Common myeloid progenitor, CD34-positive (primary cell): ENCODE measurements at regions not wholly inside any gene's neighbourhood (a gene's known extent, or its start where the extent isn't known, plus 50 kb on each side); places are given as distances from the start of the nearest gene placed in this dataset.

ENCODE experiments used
- CTCF ChIA-PET: fragments of 350-600 bp; sonication (Branson Sonifier 250); formaldehyde crosslinking; loops from one replicate; lab custom pipeline; 2021; ENCODE audit warnings: antibody characterized with exemption; lab: Charles Lee
- POLR2A ChIA-PET: fragments of 350-600 bp; sonication (Branson Sonifier 250); formaldehyde crosslinking; loops from one replicate; lab custom pipeline; 2021; ENCODE audit warnings: antibody characterized with exemption; lab: Charles Lee
- DNase-seq, 3 donors: peaks; one replicate each; pipeline versions ENCODE4 v3.0.0 to v3.0.0-alpha.2; 2013
- H3K27ac ChIP-seq, 2 experiments: 1 replicate in 1 of 2; 2 replicates in 1 of 2; pipeline ENCODE4 v1.7.0; 2013; ENCODE audit warnings: inconsistent platforms in 2 of 2, low read length in 2 of 2, mild to moderate bottlenecking in 2 of 2, low read depth in 1 of 2, moderate library complexity in 1 of 2; ENCODE audit not compliant: severe bottlenecking in 2 of 2, insufficient read depth in 1 of 2, poor library complexity in 1 of 2
- H3K27me3 ChIP-seq, 5 experiments: replicated peaks in 2 of 5; 1 replicate in 3 of 5; 2 replicates in 2 of 5; pipeline versions ENCODE4 v1.6.1 to v1.7.0; 2013; ENCODE audit warnings: low read length in 4 of 5, mild to moderate bottlenecking in 2 of 5, moderate library complexity in 2 of 5, inconsistent platforms in 1 of 5; ENCODE audit not compliant: insufficient read depth in 5 of 5, control insufficient read depth in 4 of 5
- H3K36me3 ChIP-seq, 4 experiments: 1 replicate in 2 of 4; 2 replicates in 2 of 4; pipeline versions ENCODE4 v1.6.1 to v1.7.0; 2013; ENCODE audit warnings: low read length in 3 of 4, control low read depth in 1 of 4, mild to moderate bottlenecking in 1 of 4; ENCODE audit not compliant: control insufficient read depth in 4 of 4, insufficient read depth in 4 of 4
- H3K4me1 ChIP-seq, 4 experiments: 1 replicate in 3 of 4; 2 replicates in 1 of 4; pipeline versions ENCODE4 v1.6.1 to v1.7.1; 2013; ENCODE audit warnings: low read length in 3 of 4, mild to moderate bottlenecking in 3 of 4, control low read depth in 1 of 4, inconsistent platforms in 1 of 4, moderate library complexity in 1 of 4; ENCODE audit not compliant: control insufficient read depth in 4 of 4, insufficient read depth in 4 of 4; ENCODE audit errors: control extremely low read depth in 1 of 4
- H3K4me3 ChIP-seq, 7 experiments: 1 replicate in 4 of 7; 2 replicates in 3 of 7; pipeline versions ENCODE4 v1.5.1 to v1.7.0; 2013; ENCODE audit warnings: mild to moderate bottlenecking in 7 of 7, low read length in 6 of 7, moderate library complexity in 6 of 7, inconsistent platforms in 2 of 7, low read depth in 2 of 7, control low read depth in 1 of 7; ENCODE audit not compliant: insufficient read depth in 4 of 7, control insufficient read depth in 1 of 7; ENCODE audit errors: extremely low read depth in 1 of 7
- H3K9me3 ChIP-seq, 5 experiments: 1 replicate in 4 of 5; 2 replicates in 1 of 5; pipeline versions ENCODE4 v1.6.1 to v1.7.1; 2013; ENCODE audit warnings: low read length in 4 of 5, mild to moderate bottlenecking in 2 of 5, inconsistent platforms in 1 of 5, low read depth in 1 of 5, moderate library complexity in 1 of 5; ENCODE audit not compliant: control insufficient read depth in 4 of 5, insufficient read depth in 2 of 5; ENCODE audit errors: control extremely low read depth in 1 of 5
- WGBS: methylation state at CpG from one replicate; pipeline ENCODE4 v1.1.5; 2013; ENCODE audit not compliant: insufficient coverage; 5-methylcytosine and 5-hydroxymethylcytosine counted together

DNA sequence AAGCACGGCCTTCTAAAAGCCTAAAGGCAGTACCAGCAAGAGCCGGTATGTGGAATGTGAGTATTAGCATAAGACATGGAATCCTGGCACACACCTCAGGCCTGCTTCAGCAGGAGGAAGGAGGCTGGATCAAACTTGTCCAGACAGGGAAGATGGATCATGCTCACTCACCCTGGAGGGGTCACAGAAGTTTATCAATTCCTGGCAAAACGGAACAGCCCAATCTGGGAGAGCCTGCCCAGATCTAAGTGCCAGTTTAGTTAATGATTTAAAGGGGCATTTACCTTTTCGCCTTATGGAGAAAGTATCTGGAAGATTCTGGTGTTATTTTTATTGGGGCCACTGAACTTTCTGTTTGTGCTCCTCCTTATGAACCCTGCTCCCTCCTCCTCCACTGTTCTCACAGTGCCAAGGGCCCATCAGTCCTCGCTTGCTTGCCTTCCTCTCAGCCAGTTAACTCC, 58.3 kb upstream of the NFE2L2 start:
- Histone ChIP-seq H3K4me3 (no peak overlapping the region), H3K27me3 (no peaks in the 10 kb centered on the region), H3K36me3 (peaks cover 0 to 16% (median 14%) of the 10 kb centered on the region in 4 experiments), H3K9me3 (no peaks in the 10 kb centered on the region), H3K4me1 (peaks cover 0 to 11% (median 4%) of the 10 kb centered on the region in 4 experiments), H3K27ac (no peak overlapping the region)
- DNase-seq, result no peak
- ChIA-PET POLR2A (no interaction called here), CTCF (no interaction called here)
- WGBS, result 95% methylated on average over 4 of the region's 5 CpGs

GRCh38 chr2:177324797-177325196, 60.3 kb upstream of the NFE2L2 start:
- WGBS, result 100% methylated on average over 2 of the region's 3 CpGs
- CTCF ChIA-PET, result no interaction called here

DNA sequence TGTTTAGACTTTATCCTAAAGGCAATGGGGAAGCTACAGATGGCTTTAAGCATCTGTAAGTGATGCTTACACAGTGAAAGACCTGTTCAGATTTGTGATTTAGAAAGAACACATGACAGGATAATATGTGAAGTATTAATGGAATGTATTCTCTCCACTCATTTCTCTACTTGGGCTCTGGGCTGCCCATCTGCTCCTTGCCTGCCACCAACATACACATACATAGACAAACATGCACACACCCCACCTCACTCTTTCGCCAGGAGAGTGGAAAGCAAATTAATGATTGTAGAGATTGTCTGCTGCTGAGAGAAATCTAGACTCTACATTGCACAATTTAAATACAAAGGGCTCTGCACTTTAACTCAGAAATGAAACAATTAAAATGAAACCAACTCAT, 61.0 kb upstream of the NFE2L2 start:
- no peak overlapping the region for H3K4me3 ChIP-seq
- H3K27me3 ChIP-seq, result no peaks in the 10 kb centered on the region
- WGBS, result no CpG with 5 or more reads among the region's 1 CpG
- no peaks in the 10 kb centered on the region for H3K9me3 ChIP-seq
- DNase-seq, result no peak
- H3K27ac ChIP-seq, result no peak overlapping the region
- H3K36me3 ChIP-seq, result peaks cover 2 to 18% (median 12%) of the 10 kb centered on the region in 4 experiments
- peaks cover 0 to 18% (median 4%) of the 10 kb centered on the region in 4 experiments for H3K4me1 ChIP-seq
- ChIA-PET POLR2A (no interaction called here), CTCF (no interaction called here)

More at GRCh38 chr2:177324797-177325196, 60.3 kb upstream of the NFE2L2 start:
- Histone ChIP-seq H3K27ac (no peak overlapping the region), H3K27me3 (no peaks in the 10 kb centered on the region), H3K9me3 (no peaks in the 10 kb centered on the region), H3K4me3 (no peak overlapping the region), H3K36me3 (peaks cover 0 to 16% (median 14%) of the 10 kb centered on the region in 4 experiments), H3K4me1 (peaks cover 0 to 18% (median 4%) of the 10 kb centered on the region in 4 experiments)
- POLR2A ChIA-PET, result no interaction called here
- no peak for DNase-seq

DNA sequence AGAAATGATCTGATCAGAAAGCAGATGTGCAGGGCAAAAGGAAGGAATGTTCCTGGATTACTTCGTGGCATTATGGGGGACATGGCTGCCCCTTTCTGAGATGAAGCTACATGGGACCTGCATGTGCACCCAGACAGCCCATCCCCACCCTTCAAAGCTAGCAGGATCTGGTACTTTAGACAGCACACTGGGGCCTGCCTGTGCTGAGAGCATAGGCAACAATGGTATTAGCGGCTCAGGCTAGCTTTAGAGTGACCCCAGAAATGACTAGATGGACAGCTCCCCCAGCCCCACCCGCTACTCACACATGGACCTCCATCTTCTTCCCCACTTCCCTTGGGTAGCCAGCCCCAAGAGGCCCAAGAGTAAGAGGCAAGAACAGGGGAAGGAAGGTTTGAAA, 61.5 kb upstream of the NFE2L2 start:
- H3K9me3 ChIP-seq, result no peaks in the 10 kb centered on the region
- 88% methylated on average over 1 of the region's 3 CpGs for WGBS
- H3K27me3 ChIP-seq, result no peaks in the 10 kb centered on the region
- no peak overlapping the region for H3K27ac ChIP-seq
- H3K4me1 ChIP-seq, result peaks cover 0 to 18% (median 4%) of the 10 kb centered on the region in 4 experiments
- CTCF ChIA-PET, result interaction anchor here (1.1 to 5.5 kb wide), 2 partner anchors 90 to 160 kb away, joined by 6 to 18 read pairs; no protein-coding TSS in a partner anchor
- H3K4me3 ChIP-seq, result no peak overlapping the region
- POLR2A ChIA-PET, result no interaction called here
- no peak for DNase-seq
- H3K36me3 ChIP-seq, result peaks cover 2 to 18% (median 9%) of the 10 kb centered on the region in 4 experiments

DNA sequence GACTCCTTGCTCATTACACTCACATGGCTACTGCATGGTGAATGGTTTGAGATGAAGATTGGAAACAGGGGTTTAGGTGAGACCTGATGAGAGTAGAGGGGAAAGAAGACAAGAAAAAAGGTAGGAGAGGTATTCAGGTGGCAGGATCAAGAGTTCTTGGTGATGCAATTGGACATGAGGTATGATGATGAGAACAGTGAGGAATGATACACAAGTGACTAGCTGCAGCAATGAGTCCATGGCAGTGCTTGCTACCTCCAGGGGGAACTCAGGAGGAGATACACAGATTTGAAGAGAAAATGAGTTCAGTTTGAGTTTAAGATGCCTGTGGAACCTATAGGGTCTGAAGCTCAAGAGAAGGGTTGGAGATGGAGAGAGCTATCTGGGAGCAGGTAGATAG, 62.1 kb upstream of the NFE2L2 start:
- ChIA-PET POLR2A (no interaction called here), CTCF (interaction anchor here (1.1 to 5.5 kb wide), 3 partner anchors 31 to 161 kb away, joined by 4 to 18 read pairs (median 6); no protein-coding TSS in a partner anchor)
- Histone ChIP-seq H3K27ac (no peak overlapping the region), H3K4me3 (no peak overlapping the region), H3K27me3 (no peaks in the 10 kb centered on the region), H3K4me1 (peaks cover 0 to 18% (median 4%) of the 10 kb centered on the region in 4 experiments), H3K9me3 (no peaks in the 10 kb centered on the region), H3K36me3 (peaks cover 2 to 17% (median 9%) of the 10 kb centered on the region in 4 experiments)
- DNase-seq, result no peak

- H3K27me3 ChIP-seq, result no peaks in the 10 kb centered on the region
These were observed 62.5 kb upstream of the NFE2L2 start for GRCh38 chr2:177327009-177327408.

DNA sequence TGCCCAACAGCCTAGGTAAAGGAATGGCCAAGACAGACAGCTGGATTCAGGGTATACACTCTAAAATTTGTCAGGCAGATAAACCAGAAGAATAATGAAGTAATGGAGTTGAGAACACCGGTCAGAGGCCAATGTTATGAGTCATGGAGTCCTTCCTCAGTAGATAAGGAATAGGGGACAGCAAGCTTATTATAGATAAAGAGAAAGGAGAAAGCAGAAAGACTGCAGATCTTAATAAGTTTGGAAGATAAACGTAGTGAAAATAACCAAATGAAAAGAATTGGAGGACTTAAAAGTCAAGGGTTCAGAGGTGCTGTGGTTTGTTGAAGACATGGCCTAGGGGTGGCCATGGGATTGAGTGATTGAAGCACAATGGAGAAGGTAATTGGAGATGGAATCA, 63.5 kb upstream of the NFE2L2 start:
- Histone ChIP-seq H3K4me1 (peaks cover 2 to 27% (median 8%) of the 10 kb centered on the region in 4 experiments), H3K36me3 (peaks cover 0 to 7% (median 4%) of the 10 kb centered on the region in 4 experiments), H3K27ac (no peak overlapping the region), H3K9me3 (no peaks in the 10 kb centered on the region), H3K27me3 (no peaks in the 10 kb centered on the region), H3K4me3 (no peak overlapping the region)
- peak in 1 of 3 donors; percentile 33 for DNase-seq
- CTCF ChIA-PET, result interaction anchor here (1.2 to 5.5 kb wide), 3 partner anchors 15 to 162 kb away, joined by 3 to 18 read pairs (median 3); no protein-coding TSS in a partner anchor
- 80% methylated on average over 2 of the region's 2 CpGs for WGBS
- POLR2A ChIA-PET, result no interaction called here

More at GRCh38 chr2:177327009-177327408, 62.5 kb upstream of the NFE2L2 start:
- Histone ChIP-seq H3K27ac (no peak overlapping the region), H3K4me3 (no peak overlapping the region), H3K36me3 (peaks cover 2 to 14% (median 9%) of the 10 kb centered on the region in 4 experiments), H3K9me3 (no peaks in the 10 kb centered on the region), H3K4me1 (peaks cover 2 to 22% (median 5%) of the 10 kb centered on the region in 4 experiments)
- DNase-seq, result no peak
- 14% methylated on average over 1 of the region's 1 CpG for WGBS
- ChIA-PET POLR2A (no interaction called here), CTCF (interaction anchor here (0.7 to 5.5 kb wide), 5 partner anchors 16 to 161 kb away, joined by 3 to 18 read pairs (median 4); no protein-coding TSS in a partner anchor)
